HEK293T (cell line): ENCODE measurements at regions not wholly inside any gene's neighbourhood (a gene's known extent, or its start where the extent isn't known, plus 50 kb on each side); places are given as distances from the start of the nearest gene placed in this dataset.

Source experiments
- CTCF ChIA-PET: fragments of 350-600 bp; formaldehyde crosslinking; extraction: SDS; loops from one replicate; lab custom pipeline; 2021; ENCODE audit warnings: antibody characterized with exemption, inconsistent platforms; lab: Yijun Ruan, JAX
- POLR2A ChIA-PET: fragments of 350-600 bp; formaldehyde crosslinking; extraction: SDS; loops from one replicate; lab custom pipeline; 2020; ENCODE audit warnings: antibody characterized with exemption, inconsistent platforms; lab: Yijun Ruan, JAX
- DNase-seq: peaks from one replicate; pipeline ENCODE4 v3.0.0; 2012; ENCODE audit warnings: mixed read lengths; ENCODE audit errors: extremely low spot score
- ARNT ChIP-seq: fragments of 450-650 bp; IDR thresholded peaks from 2 replicates; pipeline ENCODE4 v1.6.1; 2017; ENCODE audit warnings: mild to moderate bottlenecking
- BHLHE40 ChIP-seq: fragments of 450-650 bp; IDR thresholded peaks from 2 replicates; pipeline ENCODE4 v1.6.1; 2016; ENCODE audit warnings: mild to moderate bottlenecking, moderate library complexity, borderline replicate concordance
- CTBP1 ChIP-seq: fragments of 450-650 bp; IDR thresholded peaks from 2 replicates; pipeline ENCODE4 v1.6.1; 2016; ENCODE audit warnings: borderline replicate concordance
- ELF4 ChIP-seq: fragments of 450-650 bp; IDR thresholded peaks from 2 replicates; pipeline ENCODE4 v1.6.1; 2017; ENCODE audit warnings: antibody characterized with exemption
- FOXA1 ChIP-seq: fragments of 450-650 bp; IDR thresholded peaks from 2 replicates; pipeline ENCODE4 v1.6.1; 2016; ENCODE audit warnings: mild to moderate bottlenecking
- FOXK2 ChIP-seq: fragments of 450-650 bp; IDR thresholded peaks from 2 replicates; pipeline ENCODE4 v1.6.1; 2016; ENCODE audit warnings: mild to moderate bottlenecking
- FOXM1 ChIP-seq: fragments of 450-650 bp; IDR thresholded peaks from 2 replicates; pipeline ENCODE4 v1.6.1; 2017; ENCODE audit warnings: mild to moderate bottlenecking, borderline replicate concordance
- HDGF ChIP-seq: fragments of 450-650 bp; IDR thresholded peaks from 2 replicates; pipeline ENCODE4 v1.6.1; 2017; ENCODE audit warnings: antibody characterized with exemption, borderline replicate concordance
- L3MBTL2 ChIP-seq: fragments of 450-650 bp; conservative IDR thresholded peaks from 2 replicates; pipeline ENCODE4 v1.6.1; 2016; ENCODE audit warnings: mild to moderate bottlenecking
- LEF1 ChIP-seq: fragments of 450-650 bp; IDR thresholded peaks from 2 replicates; pipeline ENCODE4 v1.6.1; 2017; ENCODE audit warnings: mild to moderate bottlenecking, borderline replicate concordance
- NFRKB ChIP-seq: fragments of 450-650 bp; IDR thresholded peaks from 2 replicates; pipeline ENCODE4 v1.6.1; 2016; ENCODE audit warnings: mild to moderate bottlenecking, moderate library complexity
- SP1 ChIP-seq: fragments of 450-650 bp; IDR thresholded peaks from 2 replicates; pipeline ENCODE4 v1.6.1; 2017
- SUZ12 ChIP-seq: fragments of 450-650 bp; IDR thresholded peaks from 2 replicates; pipeline ENCODE4 v1.6.1; 2016; ENCODE audit warnings: mild to moderate bottlenecking
- TARDBP ChIP-seq: fragments of 450-650 bp; IDR thresholded peaks from 2 replicates; pipeline ENCODE4 v1.6.1; 2016
- ZNF384 ChIP-seq: fragments of 450-650 bp; IDR thresholded peaks from 2 replicates; pipeline ENCODE4 v1.6.1; 2016
- TF ChIP-seq, protein P1 (sequence below): fragments of 450-650 bp; IDR thresholded peaks from 2 replicates; pipeline ENCODE4 v1.6.1; 2016

DNA sequence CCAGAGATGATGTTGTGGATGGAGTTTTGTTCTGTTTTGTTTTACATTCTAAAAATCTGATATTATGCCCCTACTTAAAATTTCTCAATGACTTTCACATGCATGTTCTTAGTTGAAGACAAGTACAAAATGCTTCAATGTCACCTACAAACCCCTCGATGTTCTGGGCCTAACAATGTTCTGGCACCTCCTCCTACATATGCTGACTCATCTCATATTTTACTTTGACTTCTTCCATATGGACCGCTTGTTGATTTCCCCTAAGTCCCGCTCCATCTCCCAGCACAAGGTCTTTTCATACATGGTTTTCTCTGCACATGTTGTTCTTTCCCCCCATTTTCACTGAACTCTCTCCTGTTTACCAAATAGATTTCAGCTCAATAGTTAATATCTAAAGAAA is 441.4 kb downstream of the CNTN6 start:
- TF ChIP-seq L3MBTL2 (no peak), LEF1 (no peak), ZNF384 (no peak), ELF4 (no peak), BHLHE40 (no peak), FOXK2 (no peak), TARDBP (no peak), SUZ12 (no peak), CTBP1 (no peak), FOXA1 (no peak), ARNT (no peak), FOXM1 (no peak), SP1 (no peak)
- TF ChIP-seq, protein P1, sequence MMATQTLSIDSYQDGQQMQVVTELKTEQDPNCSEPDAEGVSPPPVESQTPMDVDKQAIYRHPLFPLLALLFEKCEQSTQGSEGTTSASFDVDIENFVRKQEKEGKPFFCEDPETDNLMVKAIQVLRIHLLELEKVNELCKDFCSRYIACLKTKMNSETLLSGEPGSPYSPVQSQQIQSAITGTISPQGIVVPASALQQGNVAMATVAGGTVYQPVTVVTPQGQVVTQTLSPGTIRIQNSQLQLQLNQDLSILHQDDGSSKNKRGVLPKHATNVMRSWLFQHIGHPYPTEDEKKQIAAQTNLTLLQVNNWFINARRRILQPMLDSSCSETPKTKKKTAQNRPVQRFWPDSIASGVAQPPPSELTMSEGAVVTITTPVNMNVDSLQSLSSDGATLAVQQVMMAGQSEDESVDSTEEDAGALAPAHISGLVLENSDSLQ: no peak
- ChIA-PET CTCF (no interaction called here), POLR2A (no interaction called here)
- no peak for DNase-seq

DNA sequence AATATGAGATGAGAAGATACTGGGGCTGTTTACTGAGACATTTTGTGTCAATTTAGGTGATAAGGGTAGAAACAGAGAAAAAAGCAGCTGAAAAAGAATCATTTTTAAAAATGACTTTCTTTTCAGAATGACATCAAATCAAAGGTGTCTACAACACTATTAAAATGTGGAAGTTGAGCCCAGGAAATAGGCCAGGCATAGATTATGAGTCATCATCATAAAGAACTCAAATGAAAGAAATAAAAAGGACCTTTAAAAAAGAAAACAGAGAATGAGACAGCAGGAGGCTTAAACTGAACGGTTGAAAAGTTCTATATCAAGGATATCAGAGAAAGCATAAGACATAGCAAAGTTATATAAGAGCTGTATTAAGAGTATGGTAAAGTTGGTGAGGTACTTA is 442.5 kb downstream of the CNTN6 start:
- no peak for DNase-seq
- POLR2A ChIA-PET: no interaction called here
- CTCF ChIA-PET: no interaction called here
- TF ChIP-seq ZNF384 (no peak), ARNT (no peak), HDGF (no peak), SP1 (no peak), CTBP1 (no peak), BHLHE40 (no peak)

GRCh38 chr3:1540686-1541085 is 447.9 kb downstream of the CNTN6 start:
- CTCF ChIA-PET: no interaction called here
- DNase-seq: no peak
- POLR2A ChIA-PET: no interaction called here
- no peak for TF ChIP-seq ZNF384
- TF ChIP-seq NFRKB: no peak
- TF ChIP-seq, protein P1: no peak
- no peak for TF ChIP-seq LEF1
- no peak for TF ChIP-seq FOXM1
- no peak for TF ChIP-seq SP1

DNA sequence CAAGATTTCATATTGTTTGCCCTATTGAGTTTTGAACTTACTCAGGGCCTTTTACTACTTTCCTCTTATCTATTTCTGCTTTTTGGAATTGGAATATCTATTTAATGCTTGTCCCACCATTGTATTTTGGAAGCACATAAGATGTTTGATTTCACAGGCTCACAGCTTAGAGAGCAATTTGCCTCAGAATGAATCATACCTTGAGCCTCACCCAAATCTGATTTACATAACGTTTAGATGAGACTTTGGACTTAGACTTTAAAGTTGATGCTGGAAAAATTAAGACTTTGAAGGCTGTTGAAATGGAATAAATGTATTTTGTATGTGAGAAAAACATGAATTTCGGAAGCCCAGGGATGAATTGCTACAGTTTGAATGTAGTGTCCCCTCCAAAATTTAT is 458.9 kb downstream of the CNTN6 start:
- no peak for DNase-seq
- TF ChIP-seq L3MBTL2 (no peak), NFRKB (no peak), BHLHE40 (no peak), SUZ12 (no peak), ARNT (no peak), LEF1 (no peak), FOXK2 (no peak), FOXA1 (no peak), FOXM1 (no peak), CTBP1 (no peak), TARDBP (no peak), ELF4 (no peak), SP1 (no peak), HDGF (no peak), ZNF384 (no peak)
- TF ChIP-seq, protein P1: no peak
- POLR2A ChIA-PET: no interaction called here
- CTCF ChIA-PET: no interaction called here

GRCh38 chr3:1552831-1553230 is 460.0 kb downstream of the CNTN6 start:
- no peak for TF ChIP-seq L3MBTL2
- TF ChIP-seq, protein P1: no peak
- CTCF ChIA-PET: no interaction called here
- POLR2A ChIA-PET: no interaction called here
- DNase-seq: no peak

DNA sequence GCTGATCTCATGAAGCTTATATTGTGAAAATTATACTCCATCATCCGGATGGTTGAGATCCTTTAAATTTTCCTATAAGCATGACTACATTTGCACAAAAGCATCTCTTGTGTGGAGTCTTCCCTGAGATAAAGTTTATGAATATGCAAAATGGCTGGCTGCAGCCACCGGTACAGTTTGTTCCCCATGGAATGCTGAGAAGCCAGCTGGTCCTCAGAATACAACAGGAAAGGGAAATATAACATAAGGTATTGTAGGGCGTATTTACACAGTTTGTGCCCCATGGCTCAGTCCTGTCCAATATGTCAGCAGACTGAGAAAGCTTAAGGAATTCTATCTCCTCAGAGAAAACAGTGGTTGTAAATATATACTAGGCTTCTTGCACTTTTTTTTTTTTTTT is 468.6 kb downstream of the CNTN6 start:
- CTCF ChIA-PET: no interaction called here
- no peak for DNase-seq
- POLR2A ChIA-PET: no interaction called here
- TF ChIP-seq L3MBTL2 (no peak), FOXM1 (no peak), ZNF384 (no peak), FOXA1 (no peak), FOXK2 (no peak)
- TF ChIP-seq, protein P1: no peak
